GM18499 (cell line): ENCODE measurements at regions not wholly inside any gene's neighbourhood (a gene's known extent, or its start where the extent isn't known, plus 50 kb on each side); places are given as distances from the start of the nearest gene placed in this dataset.

ENCODE experiments used
- ATAC-seq: cut with Tn5 transposase; IDR thresholded peaks from one replicate; pipeline ENCODE4 v1.9.1; 2021; ENCODE audit warnings: moderate number of reproducible peaks; ENCODE audit not compliant: insufficient read depth, unreplicated experiment

DNA sequence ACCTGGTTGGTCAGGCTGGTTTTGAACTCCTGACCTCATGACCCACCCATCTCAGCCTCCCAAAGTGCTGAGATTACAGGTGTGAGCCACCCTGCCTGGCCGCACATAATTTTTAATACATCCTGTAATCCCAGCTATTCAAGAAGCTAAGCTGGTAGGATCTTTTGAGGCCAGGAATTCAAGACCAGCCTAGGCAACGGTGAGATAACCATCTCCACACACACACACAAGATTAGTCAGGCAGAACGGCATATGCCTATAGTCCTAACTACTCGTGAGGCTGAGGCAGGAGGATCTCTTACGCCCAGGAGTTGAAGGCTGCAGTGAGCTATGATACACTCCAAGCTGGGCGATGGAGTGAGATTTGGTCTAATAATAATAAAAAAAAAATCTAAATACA, 212.4 kb upstream of the NEIL3 start:
- no peak for ATAC-seq

DNA sequence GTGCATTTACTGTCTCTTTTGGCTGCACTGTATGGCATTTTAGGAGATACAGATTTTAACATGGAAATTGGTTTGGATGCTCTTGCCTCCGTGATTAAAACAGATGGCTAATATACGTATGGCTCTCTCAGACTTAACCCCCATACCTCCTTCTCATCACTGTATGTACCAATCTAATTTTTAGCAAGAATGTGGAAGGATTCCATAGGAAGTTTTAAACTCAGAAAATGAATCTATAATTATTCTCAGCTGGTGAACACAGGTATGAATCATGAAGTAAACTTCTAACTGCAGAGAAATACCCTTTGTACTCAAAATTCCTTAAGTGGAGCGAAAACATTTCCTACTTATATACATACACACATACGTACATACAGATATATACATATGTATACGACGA, 210.5 kb upstream of the NEIL3 start:
- ATAC-seq: no peak

DNA sequence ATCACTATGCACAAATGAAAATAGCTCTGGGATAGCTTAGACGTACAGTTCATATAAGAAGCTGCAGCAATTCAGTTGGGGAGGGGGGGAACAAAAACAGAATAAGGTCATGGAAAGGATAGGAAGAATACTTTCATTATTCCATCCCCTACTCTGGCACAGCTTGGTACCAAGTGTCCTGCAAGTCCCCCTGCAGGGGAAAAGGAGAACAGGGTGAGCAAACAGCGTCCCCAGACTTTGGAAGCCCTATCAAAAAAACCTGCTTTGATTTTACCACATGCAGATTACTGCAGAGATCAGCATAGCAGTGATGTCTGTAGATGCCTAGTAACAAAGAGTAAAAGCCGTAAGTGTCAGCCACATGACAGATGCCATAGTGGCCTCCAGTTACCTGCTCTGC, 209.4 kb upstream of the NEIL3 start:
- ATAC-seq: no peak

DNA sequence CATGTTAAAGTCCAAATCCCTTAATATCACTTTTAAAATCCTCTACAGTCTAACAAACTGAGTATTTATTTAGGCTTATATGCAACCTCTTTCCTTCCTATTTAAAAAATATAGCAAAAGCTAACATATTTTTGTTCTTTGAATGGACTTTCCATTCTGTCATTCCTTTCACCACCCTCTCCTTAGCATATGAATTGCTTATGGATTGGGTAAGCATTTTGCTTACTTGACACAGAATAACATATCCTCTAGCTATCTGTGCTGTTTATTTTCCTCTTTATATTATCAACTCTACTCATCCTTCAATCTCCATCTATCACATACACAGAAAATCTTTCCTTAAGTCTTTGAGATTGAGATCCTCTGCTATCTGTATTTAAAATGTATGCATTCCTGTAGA, 206.1 kb upstream of the NEIL3 start:
- ATAC-seq: no peak

DNA sequence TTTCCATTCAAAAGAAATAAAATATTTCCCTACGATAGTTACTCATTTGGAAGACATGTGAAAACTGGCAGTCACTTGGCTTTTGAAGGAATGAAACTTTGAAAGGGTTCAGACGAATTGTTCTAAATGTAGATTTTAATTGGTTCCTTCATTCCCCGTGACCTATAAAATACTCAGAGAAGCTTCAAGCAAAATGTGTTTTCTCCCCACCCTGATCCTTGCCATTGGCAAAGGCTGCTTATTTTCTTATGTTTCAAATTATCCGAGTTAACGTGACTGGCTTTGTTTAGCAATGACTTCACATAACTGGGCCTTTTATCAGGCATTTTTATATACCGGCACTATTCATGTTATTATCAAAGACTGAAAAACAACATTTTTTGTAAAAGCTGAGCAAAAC, 204.1 kb upstream of the NEIL3 start:
- ATAC-seq: no peak

DNA sequence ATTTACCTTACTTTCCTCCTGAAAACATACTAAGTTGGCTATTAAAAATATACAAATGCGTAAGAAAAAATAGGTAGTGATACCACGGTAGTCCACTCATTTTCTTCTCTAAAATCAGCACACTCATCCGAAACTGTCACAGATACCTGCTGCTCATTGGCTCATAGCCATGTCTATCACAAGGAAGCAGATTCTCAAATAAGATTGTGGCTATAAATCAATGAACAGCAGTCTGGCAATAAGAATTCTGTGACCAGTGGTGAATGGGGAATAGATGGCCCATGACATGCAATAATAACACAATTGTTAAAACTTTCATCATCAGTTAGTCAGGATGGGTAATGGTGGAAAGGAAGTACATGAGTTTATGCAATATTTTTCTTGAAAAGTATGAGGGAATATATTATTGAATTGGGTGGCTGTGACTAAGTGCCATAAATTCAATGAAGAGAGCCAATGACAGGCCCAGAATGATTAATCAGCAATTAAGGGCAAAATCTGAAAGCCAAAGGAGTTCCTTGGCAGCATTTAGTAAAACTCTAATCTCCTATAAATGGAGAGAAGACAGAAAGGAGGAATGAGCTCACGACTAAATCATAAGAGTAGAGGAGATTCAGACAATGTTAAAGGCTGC, 202.3 kb upstream of the NEIL3 start:
- ATAC-seq: no peak

DNA sequence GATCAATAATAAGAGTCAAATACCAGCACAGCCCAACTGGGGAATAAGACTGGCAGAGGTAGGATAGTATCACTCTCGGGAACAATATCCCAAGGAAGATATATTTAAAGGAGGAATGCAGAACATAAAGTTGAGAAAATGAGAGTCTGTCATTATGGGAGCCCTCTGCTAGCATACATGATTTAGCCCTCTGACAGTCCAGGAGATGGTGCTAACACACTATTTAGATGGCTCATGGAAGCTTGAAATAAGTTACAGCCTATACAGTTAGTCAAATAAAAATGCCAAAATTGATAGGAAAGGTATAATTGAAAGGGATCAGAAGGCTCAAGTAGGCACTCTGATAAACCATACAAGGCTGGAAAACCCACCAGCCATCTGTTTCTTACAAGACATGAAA, 201.0 kb upstream of the NEIL3 start:
- ATAC-seq: no peak

DNA sequence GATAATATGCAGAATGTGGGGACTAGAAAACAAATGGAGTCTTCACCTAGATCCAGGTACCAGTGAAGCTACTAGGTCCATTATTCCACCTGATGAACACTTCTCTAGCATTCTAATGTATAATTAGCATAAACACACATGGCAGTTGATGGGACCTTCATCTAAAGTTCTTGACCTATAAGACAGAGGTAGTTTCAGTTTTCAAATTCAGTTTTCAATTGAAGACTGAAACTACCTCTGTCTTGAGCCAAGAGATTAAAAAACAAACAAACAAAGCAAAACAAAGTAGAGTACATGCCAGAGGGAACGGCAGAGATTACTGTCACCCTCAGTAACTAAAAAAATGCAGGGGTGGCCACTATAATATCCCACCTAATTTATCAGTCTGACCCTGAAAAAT, 199.9 kb upstream of the NEIL3 start:
- ATAC-seq: no peak

DNA sequence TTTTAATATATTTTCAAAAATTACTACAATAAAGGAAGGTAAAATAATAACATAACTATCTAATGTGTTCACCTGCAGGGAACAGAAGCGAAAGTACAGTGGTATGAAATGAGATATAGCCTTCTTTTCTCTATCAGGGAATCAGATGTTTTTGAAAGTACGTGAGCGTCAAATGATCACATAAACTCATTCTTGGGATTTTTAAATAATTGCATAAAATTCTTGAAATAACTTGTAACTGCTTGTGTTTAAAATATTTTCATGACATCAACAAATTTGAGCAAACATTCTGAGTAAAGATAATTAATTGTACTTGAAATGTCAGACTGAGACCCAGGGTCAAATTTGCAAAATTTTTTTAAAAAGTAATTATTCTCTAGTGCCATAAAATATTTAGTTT, 193.5 kb upstream of the NEIL3 start:
- no peak for ATAC-seq

DNA sequence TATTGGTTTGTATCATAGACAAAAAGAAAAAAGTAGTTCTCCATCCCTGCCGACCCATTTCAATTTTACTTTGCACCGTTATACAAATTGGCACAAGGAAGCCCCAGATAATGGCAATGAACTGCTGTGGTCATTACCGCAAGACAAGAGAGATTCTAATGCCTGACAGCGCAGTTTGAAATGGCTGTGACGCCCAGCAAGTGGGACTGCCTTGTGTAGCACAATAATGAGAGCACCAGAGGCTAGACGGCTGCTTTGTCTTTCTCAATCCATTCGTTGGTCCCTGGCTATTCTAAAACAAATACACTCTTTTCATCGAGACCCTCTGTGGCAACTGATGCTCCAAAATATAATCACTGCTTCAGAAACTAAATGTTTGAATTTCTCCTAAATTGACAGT, 192.4 kb upstream of the NEIL3 start:
- no peak for ATAC-seq

DNA sequence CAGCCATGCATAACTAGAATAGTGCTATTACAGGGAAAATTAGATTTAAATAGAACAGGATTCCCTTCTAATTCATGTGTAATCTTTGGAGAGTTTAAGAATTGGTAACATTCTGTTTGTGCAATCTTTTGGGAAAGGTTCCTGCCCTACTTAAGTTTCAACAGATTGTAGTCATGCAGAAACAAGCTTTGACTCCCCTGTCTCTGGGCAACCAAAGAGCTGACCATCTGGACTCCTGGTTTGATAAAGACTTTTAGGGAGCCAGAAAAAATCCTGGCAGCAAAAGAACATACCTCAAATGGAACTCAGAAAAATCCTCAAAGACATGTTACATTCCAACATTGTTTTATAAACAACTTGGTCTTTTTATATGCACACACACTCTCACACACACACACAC, 191.1 kb upstream of the NEIL3 start:
- no peak for ATAC-seq

DNA sequence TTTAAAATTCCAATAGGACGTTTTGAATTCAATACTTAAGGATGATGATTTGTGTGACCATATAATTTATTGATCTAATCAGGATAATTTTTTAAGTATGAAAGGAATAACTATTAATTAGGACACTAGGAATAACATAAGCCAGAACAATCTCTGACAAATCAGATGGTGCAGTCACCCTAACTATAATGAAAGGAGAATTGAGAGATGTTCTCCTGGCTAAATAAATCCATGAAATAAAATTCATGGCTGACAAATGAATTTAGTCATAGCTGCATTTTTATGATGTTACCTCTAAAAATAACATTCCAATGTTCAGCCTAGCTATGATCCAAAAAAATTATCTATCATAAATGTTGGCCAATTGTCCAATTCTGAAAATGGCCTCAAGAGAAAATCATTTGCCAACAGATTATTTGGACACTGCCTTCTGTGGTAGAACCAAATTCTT, 190.6 kb upstream of the NEIL3 start:
- ATAC-seq: no peak

DNA sequence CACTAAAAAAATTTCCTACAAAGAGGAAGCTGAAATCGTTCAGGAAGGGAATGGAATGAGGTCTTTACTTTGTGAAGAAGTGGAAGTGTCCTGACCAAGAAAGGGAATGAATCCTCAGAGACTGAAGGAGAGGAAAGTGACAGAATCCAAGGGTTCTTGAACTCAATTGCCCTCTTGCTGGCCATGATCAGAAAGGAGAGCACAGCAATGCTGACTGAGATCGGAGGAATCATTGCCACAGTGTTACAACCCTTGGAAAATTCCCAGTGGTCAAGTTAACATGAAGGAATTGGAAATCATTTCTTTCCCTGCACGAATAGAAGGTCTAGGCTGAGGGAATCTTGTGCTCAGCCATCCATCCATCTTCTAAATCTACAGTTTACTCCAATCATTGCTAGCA, 190.0 kb upstream of the NEIL3 start:
- no peak for ATAC-seq

DNA sequence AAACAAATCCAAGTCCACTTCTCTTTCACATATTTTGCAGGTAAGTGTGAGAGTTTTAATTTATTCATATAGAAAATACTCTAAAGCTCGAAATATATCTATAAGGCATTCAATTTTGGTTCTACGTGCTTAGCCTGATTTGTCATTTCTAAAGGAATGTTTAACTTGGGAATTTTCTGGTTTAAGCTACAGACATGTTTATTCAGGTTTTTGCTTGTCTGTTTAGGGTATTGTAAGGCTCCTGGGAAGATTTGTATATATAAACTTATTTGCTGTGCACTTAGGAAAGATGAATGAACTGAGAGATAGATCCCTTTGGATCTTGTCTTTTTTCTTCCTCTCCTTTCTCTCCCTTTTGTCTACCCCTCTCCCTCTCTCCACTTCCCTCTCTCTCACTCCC, 185.9 kb upstream of the NEIL3 start:
- ATAC-seq: no peak

DNA sequence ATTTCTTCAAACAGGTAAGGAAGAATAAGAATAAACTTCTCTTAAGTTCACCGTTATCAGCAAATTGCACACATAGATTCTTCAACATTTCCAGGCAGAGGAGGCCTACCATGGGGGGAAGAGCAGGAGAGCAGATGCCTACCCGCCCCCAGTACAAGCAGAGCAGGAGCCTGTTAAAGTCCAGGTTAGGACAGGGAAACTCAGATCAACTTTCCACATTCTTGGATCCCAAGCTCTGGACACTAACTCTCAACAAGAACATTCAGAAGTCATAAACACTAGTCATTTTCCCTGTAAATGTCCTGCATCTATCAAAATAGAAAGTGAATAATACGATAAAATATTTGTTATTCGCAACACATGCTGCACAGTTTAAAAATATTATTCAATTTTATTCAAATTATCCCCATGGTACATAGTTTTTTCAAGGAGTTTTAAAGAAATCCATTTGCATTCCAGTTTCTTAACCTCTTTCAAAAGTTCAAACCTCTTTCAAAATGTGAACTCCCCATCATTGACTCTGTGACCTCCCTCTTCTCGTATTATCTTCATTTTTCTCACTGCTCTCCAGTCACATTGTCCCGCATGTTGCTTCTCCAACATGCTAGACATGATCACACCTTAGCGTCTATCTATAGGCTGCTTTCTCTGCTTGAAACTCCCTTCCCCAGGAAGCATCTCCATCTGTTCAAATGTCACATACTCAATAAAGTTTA, 185.2 kb upstream of the NEIL3 start:
- ATAC-seq: no peak

DNA sequence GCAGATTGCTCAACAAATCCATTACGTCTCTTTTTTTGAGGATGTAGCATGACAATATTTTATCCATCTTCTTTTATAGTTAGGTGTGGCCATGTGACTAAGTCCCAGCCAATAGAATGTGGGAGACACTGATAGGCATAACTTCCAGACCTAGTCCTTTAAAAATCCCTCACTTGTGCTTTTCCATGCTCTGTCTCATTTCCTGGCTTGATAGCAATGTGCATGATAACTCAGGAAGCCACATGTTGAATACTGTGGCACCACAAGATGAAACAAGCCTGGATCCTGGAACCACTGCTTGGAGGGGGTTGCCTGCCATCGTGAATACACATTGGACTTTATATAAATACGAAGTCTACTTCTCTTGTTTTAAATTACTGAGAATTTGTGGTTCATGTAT, 184.0 kb upstream of the NEIL3 start:
- no peak for ATAC-seq

DNA sequence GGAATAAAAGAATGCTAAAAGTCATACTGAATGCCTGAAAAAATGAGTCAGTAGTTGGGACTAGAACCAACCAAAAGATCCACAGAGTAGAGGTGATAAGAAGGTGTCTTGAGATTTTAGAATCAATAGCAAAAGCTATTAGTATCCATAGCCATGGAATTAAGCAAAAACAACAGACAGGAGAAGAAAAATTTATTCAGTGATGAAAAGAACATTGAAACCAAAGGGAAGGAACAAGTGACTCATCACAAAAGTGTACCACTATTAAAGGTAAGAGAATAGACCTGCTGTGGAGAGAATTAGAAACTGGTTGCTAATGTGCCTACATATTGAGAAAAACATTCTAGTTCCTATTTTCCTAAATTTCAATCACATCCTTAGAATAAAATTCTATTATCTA, 182.0 kb upstream of the NEIL3 start:
- no peak for ATAC-seq

DNA sequence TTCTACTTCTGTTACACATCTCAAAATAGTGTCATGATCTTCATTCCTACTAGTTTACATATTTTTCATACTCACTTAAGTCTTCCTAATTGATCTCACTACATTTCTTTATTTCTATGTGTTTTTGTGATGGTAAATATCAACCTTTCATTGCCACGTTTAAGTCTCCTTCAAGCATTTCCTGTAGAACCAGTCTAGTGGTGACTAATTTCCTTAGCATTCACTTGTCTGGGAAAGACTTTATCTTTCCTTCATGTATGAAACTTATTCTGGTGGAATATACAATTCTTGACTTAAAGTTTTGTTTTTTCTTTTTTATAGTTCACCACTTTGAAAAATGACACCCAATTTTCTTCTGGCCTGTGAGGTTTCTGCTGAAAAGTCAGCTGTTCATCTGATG, 181.4 kb upstream of the NEIL3 start:
- no peak for ATAC-seq

DNA sequence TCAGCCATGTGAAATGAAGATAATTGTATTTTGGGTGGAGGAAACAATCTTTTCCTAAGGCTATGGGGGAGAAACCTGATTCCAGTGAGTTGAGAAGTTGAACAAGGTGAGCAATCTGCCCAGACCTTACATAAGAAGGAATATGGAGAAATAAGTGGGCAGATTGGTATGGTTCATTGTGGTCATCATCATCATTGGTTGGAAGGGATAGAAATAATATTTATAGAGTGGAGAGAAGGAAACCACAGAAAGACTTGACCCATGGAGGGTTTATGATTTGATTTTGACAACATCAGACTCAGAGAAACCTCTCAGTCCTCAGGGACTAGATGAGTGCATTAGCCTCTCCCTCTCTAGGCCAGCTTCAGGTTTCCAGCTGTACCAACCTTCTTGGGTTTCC, 177.9 kb upstream of the NEIL3 start:
- no peak for ATAC-seq

DNA sequence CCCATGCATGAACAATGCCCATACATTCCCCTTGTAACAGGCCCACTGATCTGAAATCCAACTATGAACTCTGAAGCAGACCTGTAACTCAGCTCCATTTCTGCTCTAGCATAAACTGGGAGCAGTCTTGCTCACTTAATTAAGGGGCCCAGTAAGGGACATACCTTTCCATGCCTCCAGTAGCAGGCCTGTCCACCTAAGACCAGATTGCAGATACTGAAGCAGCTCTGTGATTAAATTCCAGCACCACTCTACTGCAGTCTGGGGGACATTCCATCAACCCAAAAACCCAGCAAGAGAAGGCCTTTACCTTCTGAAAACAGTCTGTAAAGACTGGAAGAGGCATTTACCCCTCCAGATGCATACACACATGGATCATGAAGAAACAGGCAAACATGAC, 162.0 kb upstream of the NEIL3 start:
- ATAC-seq: no peak

DNA sequence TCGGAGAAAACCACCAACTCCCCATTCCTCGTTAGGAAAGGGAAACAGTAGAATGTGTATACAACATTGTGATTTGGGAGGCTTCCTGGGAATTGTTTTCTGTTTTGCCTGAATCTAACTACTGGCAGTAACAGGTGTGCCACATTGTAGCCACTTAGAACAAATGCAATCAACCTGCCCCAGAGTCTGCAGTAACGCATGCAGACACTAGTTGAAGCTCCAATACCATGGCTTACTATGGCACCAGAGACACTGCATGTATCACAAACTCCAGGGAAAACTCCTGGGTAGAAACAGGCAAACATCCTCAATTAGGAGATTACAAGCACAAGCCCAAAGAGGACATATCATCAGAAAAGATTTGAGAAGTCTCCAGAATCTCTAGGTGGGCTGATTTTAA, 154.2 kb upstream of the NEIL3 start:
- ATAC-seq: no peak

DNA sequence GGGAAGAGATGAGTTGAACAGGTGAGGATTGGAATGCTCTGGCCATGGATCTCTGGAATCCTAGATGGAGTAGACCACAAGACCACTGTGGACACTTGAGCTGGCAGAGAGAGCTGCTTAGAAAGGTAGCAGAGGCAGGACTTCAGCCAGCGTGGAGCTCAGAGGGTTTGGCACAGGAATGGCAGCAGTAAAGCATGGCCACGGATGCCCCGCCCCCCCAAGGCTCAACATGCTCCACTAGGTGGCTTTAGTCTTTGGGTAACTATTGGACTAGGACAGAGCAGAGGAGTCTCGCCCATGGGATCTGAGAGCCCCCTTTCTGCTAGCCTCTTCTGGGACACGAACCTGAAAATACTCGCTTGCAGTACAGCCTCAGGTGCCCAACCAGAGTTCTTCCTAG, 150.1 kb upstream of the NEIL3 start:
- no peak for ATAC-seq
